NOMO-1 treated with DMSO at 0.1 percent for 48 hours (cell line): ENCODE measurements at regions not wholly inside any gene's neighbourhood (a gene's known extent, or its start where the extent isn't known, plus 50 kb on each side); places are given as distances from the start of the nearest gene placed in this dataset.

Experiments used
- DNase-seq: peaks from one replicate; lab custom pipeline; 2025; ENCODE audit not compliant: unreplicated experiment; lab: John Stamatoyannopoulos, UW

GRCh38 chr3:176969066-176969465 is 228.2 kb downstream of the TBL1XR1 start:
- DNase-seq, result peak; percentile 25

- no peak for DNase-seq
These were observed 228.7 kb downstream of the TBL1XR1 start for GRCh38 chr3:176968631-176969030.

GRCh38 chr3:176967522-176967921 is 229.8 kb downstream of the TBL1XR1 start:
- DNase-seq, result no peak

GRCh38 chr3:176964661-176965060 is 232.6 kb downstream of the TBL1XR1 start:
- DNase-seq, result peak; percentile 97

- no peak for DNase-seq
These were observed 235.4 kb downstream of the TBL1XR1 start for GRCh38 chr3:176961916-176962315.

GRCh38 chr3:176959867-176960266 is 237.4 kb downstream of the TBL1XR1 start:
- no peak for DNase-seq

- no peak for DNase-seq
These were observed 238.7 kb downstream of the TBL1XR1 start for GRCh38 chr3:176958560-176958959.

GRCh38 chr3:176954517-176954916 is 242.8 kb downstream of the TBL1XR1 start:
- no peak for DNase-seq

GRCh38 chr3:176953106-176954060 is 243.9 kb downstream of the TBL1XR1 start:
- no peak for DNase-seq

- DNase-seq, result no peak
These were observed 245.5 kb downstream of the TBL1XR1 start for GRCh38 chr3:176951586-176952292.

- no peak for DNase-seq
These were observed 246.1 kb downstream of the TBL1XR1 start for GRCh38 chr3:176951144-176951543.

GRCh38 chr3:176950743-176951142 is 246.5 kb downstream of the TBL1XR1 start:
- no peak for DNase-seq

GRCh38 chr3:176948151-176948550 is 249.1 kb downstream of the TBL1XR1 start:
- no peak for DNase-seq

- DNase-seq, result no peak
These were observed 251.1 kb downstream of the TBL1XR1 start for GRCh38 chr3:176946202-176946601.

GRCh38 chr3:176942305-176942704 is 255.0 kb downstream of the TBL1XR1 start:
- no peak for DNase-seq

- no peak for DNase-seq
These were observed 255.6 kb downstream of the TBL1XR1 start for GRCh38 chr3:176941689-176942088.

GRCh38 chr3:176939022-176939817 is 258.1 kb downstream of the TBL1XR1 start:
- peak; percentile 81 for DNase-seq

- no peak for DNase-seq
These were observed 259.3 kb downstream of the TBL1XR1 start for GRCh38 chr3:176937994-176938393.

- no peak for DNase-seq
These were observed 259.7 kb downstream of the TBL1XR1 start for GRCh38 chr3:176937541-176937940.

GRCh38 chr3:176935194-176935888 is 261.9 kb downstream of the TBL1XR1 start:
- no peak for DNase-seq

GRCh38 chr3:176934698-176935097 is 262.6 kb downstream of the TBL1XR1 start:
- DNase-seq, result no peak
